Fibroblast of skin of left quadriceps (primary cell): ENCODE measurements at regions not wholly inside any gene's neighbourhood (a gene's known extent, or its start where the extent isn't known, plus 50 kb on each side); places are given as distances from the start of the nearest gene placed in this dataset.

Experiments used
- DNase-seq, 2 experiments: peaks; one replicate each; pipeline ENCODE4 v3.0.0-alpha.2; 2013; ENCODE audit warnings: low read depth in 2 of 2

DNA sequence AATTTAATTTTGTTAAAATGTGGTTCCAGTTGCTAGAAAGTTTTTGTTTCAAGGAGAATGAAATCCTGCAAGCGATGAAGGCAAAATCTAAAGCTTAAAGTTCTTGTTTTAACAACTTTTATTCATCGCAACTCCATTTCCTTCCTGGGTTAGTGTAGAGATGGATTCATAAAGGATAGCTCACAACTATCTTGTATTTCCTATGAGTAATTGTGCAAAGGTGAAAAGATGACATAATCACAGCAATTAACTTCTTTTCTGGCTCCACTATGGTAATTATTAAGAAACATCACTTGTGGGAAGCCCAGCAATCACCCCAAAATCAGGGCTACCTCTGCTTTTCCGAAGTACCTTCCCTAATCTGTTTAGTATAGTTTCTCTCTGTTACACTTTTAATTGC lies 80.8 kb upstream of the SEMA6A start:
- DNase-seq: no peak

DNA sequence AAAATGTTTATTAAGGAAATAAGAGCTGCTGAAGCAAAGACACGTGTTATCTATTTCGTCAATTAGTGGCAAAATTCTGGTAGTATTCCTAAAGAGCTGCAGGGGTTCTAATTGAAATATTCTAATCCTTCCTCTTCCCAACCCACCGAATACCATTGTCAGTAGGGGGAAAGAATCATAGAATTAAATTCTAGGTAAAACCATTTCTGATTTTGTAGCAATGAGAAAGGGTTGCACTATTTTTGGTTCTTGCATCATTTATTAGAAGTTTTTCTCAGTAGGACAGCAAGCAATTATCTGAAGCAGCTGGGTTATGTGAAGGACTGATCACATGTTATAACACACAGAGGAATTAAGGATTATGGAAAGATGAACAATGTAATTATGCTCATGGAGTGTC lies 80.3 kb upstream of the SEMA6A start:
- no peak for DNase-seq

DNA sequence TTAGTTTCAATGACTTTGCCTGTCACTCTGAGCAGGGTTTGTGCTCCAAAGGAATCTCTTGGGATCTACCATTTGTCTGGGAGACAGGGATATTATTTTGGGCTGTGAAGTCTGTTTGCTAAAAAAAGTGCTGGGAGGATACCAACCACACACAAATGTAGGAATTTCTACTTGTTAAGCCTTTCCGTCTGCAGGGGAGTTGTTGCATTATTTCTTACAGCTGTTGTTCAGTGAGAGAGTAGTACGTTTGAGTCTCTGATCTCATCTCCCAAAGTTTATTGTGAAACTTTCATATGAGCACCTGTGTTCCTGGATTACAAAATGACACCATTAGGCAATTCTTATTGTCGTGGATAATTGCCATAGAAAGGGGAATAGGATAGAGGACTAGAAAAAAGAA lies 78.3 kb upstream of the SEMA6A start:
- no peak for DNase-seq

DNA sequence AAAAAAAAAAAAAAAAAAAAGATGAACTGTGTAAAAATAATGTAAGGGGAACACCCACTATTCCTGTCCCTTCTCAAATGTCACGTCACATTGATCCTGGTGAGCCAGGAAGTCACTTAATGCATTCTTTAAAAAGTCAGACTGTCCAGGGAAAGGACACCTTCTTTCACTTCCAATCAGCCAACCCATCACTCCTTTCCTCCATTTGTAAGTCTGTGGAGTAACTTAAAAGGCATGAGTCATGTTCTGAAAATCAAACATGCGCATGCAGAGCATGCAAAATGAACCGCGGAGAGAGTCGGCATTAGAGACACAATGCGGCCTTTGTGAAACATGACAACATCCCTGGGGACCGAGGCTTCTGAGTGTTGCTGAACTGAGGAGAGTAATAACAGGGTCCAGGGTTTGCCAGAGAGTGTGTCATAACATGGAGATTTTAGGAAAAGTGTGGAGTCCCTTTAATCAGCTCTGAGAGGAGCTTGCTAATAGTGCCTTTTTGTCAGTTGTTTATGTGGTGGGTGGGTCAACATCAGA lies 77.6 kb upstream of the SEMA6A start:
- peak; percentile 44 to 58 for DNase-seq

DNA sequence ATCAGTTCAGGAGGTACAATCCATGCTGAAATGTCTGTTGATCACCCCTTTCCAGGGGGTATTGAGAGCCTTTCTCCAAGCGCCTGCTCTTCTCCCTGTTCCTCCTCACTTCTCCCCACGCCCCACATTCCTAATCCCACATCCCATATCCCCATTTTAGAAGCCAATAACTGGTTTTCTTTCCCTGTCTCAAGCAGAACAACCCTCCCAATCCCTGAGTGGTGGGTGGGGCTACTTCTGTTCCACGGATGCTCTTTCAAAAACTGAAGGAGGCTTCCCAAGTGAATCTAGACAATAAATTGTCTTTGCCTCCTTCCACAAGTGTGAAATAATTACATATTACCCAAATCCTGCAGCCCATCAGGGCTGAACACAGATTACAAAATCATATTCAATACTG lies 77.0 kb upstream of the SEMA6A start:
- DNase-seq: no peak

DNA sequence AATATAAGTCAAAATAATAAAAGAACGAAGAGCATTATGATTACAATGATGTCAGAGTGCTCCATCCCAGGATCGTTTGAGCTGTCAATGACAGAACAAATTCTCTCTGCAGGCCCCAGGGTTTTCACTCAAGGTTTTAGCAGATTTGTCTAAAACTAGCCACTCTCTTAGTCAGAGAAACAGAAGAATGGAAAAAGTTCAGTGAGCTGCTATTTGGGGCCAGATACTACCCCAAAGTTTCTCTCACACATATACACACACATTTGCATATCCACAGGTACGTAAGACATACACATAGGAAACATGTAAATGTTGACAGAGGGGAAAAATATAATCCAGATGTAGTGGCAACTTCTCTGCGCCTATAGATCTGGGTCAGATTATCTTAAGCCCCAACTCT lies 76.3 kb upstream of the SEMA6A start:
- DNase-seq: no peak

DNA sequence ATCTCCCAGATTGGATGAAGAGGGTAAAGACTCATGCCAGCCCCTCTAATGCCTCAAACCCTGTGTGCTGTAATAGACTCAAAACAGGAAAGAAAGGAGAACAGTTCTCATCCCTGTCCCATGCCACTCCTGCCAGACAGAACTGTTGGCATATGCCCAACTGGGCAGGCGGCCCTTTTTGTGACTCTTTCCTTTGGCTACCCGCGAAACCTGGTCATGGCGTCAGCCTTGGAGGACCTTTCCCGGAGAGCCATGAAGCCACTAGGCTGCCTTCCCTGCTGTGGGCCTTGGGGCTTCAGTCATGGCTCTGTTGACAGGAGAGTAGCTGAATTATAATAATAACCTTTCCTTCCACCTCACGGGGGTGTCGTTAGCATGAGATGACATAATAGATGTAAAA lies 75.9 kb upstream of the SEMA6A start:
- no peak for DNase-seq

DNA sequence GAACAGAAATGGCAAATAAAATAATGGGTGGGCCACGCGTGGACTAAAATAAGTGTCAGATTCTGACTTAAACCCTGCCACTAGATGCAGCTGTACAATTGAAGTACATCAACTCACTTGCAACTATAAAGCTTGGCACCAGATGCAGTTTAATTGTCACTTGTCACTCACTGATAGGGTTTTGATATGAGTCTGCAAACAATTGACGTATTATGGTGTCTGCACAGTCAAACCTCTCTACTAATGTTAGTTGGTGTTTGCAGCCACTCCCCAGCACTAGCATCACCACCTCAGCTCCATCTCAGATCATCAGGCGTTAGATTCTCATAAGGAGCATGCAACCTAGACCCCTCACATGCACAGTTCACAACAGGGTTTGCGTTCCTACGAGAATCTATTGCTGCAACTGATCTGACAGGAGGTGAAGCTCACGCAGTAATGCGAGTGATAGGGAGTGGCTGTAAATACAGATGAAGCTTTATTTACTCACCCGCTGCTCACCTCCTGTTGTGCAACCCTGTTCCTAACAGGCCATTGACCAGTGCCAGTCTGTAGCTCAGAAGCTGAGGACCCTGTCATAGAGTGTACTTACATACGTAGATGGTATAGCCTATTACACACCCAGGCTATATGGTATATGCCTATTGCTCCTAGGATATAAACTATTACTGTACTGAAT lies 72.1 kb upstream of the SEMA6A start:
- DNase-seq: no peak

DNA sequence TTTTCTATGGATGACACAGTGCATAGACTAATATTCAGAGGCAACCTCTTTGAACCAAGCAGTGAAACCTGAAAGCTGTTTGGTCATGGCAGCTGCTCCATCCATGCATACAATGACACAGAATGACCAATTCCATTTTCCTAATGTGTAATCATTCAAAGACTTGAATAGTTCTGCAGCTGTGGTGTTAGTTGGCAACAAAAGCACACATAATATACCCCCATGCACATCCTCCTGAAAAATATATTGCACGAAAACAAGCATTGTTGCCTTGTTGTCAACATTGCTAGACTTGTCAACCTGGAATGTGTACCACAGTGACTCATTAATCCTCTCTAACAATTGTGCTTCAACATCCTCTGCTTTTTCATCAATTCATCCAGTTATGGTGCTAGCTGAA lies 71.0 kb upstream of the SEMA6A start:
- DNase-seq: no peak

DNA sequence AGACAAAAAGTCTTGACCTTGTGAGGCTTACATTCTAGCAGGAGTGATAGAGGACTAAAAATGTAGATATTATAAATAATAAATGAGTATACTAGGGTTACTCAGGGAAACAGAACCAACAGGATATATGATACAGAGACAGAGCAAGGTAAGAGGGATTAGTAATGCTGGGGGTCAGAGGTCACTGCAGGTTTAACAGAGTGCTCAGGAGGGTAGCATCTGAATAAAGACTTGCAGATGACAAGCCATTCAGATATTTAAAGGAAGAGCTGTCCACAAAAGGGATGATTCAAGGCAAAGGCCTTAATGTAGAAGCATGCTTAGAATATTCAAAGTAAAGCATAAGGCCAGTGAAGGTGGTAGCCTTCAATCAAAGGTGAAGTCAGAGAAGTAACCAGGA lies 65.6 kb upstream of the SEMA6A start:
- no peak for DNase-seq

DNA sequence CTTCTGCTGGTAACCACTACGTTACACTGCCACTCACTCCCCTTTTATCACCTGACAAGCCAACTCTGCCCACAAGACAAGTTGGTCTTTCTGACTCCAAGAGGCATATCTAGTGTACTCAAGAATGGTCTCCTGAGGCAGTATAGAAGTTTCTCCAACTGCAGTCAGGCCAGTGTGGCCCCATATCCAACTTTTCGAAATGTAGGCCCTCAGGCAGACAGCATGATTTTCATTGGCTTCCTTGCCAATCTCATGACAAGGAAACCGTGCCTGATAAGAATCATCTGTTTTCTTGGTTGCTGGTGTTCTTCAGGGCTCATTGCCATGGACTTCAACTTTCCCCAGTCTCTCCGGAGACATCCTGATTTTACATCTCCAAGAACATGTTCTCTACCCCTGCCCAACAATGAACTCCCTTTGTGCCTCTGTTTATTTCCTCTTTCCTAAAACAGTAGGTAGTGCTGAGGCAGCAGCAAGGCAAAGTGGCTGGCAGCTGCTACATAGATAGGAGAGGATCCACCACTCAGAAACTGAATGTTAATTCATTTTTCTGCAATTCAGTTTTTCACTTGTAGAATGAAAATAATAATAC lies 62.6 kb upstream of the SEMA6A start:
- DNase-seq: no peak

DNA sequence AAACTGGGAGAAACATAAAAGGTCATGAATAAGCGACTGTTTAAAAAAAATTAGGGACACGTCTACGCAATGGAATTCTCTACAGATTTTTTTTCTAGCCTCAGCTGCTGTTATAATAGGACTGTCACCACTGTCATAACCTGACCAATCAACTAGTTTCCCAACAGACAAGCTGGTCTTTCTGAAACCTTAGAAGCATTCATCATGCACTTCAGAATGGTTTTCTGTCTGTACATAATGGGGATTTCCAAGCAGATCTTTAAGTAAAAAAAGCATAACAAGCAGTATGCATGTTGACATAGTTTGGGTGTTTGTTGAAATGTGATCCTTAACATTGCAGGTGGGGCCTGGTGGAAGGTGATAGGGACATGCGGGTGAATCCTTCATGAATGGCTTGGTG lies 58.3 kb upstream of the SEMA6A start:
- DNase-seq: no peak

DNA sequence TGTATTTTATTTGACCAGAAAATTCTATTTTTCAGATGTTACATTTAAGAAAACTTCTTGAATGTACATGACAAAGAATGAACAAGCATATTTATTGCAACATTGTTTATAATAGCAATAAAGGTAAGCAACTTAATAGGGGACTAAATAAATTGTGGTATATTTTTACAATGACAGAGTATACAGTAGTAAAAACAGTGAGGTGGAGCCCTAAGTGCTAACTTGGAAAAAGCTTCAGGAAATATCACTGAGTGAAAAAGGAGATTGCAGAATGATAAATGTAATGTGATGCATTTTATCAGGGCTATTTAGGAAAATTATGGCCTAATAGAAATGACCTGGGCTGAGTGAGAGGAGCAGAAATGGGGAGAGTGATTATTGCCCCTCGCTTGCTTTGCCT lies 56.5 kb upstream of the SEMA6A start:
- no peak for DNase-seq

DNA sequence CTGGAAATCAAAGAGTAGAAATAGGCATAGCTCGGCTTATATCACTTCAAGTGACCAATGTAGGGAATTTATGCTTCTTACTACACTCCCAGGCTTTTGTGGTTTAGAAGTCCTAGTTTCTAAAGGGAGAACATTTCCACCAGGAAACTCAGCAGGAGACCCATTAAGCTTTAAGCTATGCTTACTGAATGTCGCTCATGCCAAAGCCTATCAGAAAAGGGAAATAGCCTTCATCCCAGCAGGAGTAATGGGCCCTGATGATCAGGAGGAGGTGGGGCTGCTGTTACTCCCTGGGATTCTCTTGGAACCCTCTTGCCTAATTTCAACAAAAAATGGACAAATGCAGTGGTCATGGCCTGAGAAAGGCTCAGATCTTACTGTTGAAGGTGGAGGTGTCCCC lies 54.5 kb upstream of the SEMA6A start:
- no peak for DNase-seq

DNA sequence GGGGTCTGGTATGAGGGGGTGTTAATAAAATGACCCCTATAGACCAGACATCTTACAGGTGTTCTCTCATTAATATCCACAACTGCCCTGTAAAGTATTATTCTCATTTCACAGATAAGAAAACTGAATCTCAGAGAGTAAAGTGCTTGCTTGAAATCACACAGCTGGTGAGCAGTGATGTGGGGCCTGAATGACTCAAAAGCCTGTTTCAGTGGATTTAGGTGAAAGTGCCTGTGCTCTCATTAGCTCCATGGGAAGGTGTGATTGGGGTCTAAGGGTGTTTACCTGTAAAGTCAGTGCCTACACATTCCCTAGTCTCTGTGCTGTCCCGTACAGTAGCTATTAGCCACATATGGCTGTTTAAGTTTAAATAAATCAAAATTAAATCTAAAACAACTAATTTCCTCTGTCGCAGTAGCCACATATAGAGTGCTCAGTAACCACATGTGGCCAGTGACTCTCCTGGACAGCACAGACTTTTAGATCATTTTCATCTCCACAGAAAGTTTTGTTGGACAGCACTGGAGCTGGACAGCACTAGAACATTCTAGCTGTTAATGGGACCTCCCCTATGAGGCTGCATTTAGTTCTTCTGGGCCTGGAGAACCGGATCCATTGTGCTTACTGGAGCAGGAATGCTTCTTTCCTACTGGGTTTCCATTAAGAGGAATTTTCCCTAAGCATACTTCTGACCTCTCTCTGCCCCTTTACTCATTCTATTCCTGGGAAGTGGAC lies 52.5 kb upstream of the SEMA6A start:
- no peak for DNase-seq

DNA sequence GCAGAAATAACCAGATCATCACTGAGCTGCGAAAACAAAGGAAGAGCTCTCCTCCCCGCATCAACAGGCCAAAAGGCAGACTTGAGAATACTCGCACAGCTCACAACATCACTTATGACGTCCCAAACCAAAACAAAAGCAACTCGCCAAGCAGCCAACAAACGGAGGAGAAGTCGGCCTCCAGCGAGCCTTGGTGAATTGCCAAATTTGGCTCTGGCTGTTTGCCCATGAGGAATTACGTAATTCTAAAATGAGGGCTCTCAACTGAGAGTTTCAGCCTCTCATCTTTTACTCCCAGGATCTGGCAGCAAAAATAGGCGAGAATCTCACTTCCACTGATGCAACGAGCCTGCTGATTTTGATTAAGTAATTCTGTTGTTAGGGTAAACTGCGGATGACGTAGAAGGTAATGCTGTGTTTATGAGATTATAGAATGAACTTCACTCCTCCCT lies 51.7 kb upstream of the SEMA6A start:
- peak; percentile 29 to 34 for DNase-seq
